ENCODE measurements at regions not wholly inside any gene's neighbourhood (a gene's known extent, or its start where the extent isn't known, plus 50 kb on each side); places are given as distances from the start of the nearest gene placed in this dataset.

DNA sequence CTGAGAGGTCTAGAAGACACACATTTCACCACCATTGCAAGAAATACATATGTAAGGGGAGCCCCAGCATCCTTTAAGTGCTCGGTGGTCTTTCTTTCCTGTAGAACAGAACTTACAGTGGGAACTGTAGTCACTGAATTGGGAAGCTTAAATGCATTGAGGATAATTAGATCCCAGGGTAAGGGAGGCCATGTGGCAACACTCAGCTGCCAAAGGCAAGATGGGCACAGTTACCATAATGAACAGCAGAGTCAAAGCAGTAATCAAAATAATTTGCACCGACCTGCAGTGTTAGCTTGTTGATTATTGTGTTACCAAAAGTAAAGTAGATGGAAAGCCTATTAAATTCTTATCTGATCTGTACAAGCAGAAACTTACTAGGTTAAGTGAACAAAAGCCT, 291.2 kb upstream of the PCDH20 start:
- no peak for FAIRE-seq
- Histone ChIP-seq H3K4me3 (no peak overlapping the region), H3K36me3 (no peaks in the 10 kb centered on the region), H3K4me1 (no peaks in the 10 kb centered on the region), H3K27ac (no peak overlapping the region), H3K9me3 (no peaks in the 10 kb centered on the region), H3K27me3 (no peaks in the 10 kb centered on the region)
- no peak for TF ChIP-seq CTCF (IDR thresholded peaks at IDR 0.05)
- no peak for ATAC-seq
- no peak for DNase-seq
- 49 to 63% methylated on average over 2 of the region's 2 CpGs for WGBS, 2 donors
- intact Hi-C loops (cut with DNase I): no loop called here

DNA sequence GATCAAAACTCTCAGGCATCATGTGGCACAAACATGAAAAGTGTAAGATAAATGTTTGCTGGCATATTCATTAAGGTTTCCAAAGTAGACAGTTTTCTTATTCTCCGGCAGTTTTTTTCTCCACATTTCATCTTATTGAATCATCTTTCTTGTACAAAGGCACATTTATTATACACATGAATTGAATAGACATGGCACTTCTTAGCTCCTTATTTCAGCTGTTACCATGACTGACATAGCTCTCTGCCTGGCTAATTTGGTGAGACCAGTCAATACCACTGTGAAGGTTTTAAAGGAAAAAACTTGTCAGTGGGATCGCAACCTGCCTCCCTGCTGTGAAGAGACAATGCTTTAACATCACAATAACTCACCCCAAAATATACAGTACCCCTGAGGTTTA, 285.0 kb upstream of the PCDH20 start:
- no peaks in the 10 kb centered on the region for H3K4me1 ChIP-seq
- DNase-seq: no peak
- intact Hi-C loops (cut with DNase I): no loop called here
- H3K9me3 ChIP-seq: no peaks in the 10 kb centered on the region
- WGBS, 2 donors: 68 to 84% methylated on average over 2 of the region's 2 CpGs
- H3K27me3 ChIP-seq: no peaks in the 10 kb centered on the region
- no peak for ATAC-seq
- TF ChIP-seq CTCF (IDR thresholded peaks at IDR 0.05): no peak
- FAIRE-seq: no peak
- no peaks in the 10 kb centered on the region for H3K36me3 ChIP-seq
- no peak overlapping the region for H3K4me3 ChIP-seq
- H3K27ac ChIP-seq: no peak overlapping the region

GRCh38 chr13:61700181-61700580, 284.5 kb upstream of the PCDH20 start:
- Histone ChIP-seq H3K9me3 (no peaks in the 10 kb centered on the region), H3K36me3 (no peaks in the 10 kb centered on the region), H3K4me1 (no peaks in the 10 kb centered on the region), H3K27me3 (no peaks in the 10 kb centered on the region), H3K4me3 (no peak overlapping the region), H3K27ac (no peak overlapping the region)
- 58 to 74% methylated on average over 4 of the region's 4 CpGs for WGBS, 2 donors
- intact Hi-C loops (cut with DNase I): no loop called here
- no peak for ATAC-seq
- FAIRE-seq: no peak
- no peak for DNase-seq
- no peak for TF ChIP-seq CTCF (IDR thresholded peaks at IDR 0.05)

DNA sequence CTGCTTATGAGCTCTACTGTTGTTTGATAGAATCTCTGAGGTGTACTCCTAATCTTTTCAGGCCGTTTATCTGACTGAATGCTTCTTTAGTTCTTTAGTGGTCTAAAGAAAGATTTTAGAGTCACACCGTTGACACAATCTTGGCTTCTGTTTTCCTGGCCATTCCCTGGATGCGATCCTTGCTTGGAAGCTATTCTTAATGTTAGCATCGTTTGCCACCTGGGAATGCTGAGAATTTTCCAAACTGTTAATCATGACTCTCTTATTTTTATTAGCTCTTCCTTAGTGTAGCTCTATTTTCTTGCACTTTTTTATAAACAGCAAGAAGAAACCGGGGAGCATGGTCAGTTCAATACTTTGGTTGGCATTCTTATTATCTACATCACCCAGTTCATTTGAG, 281.0 kb upstream of the PCDH20 start:
- 55 to 70% methylated on average over 5 of the region's 5 CpGs for WGBS, 2 donors

DNA sequence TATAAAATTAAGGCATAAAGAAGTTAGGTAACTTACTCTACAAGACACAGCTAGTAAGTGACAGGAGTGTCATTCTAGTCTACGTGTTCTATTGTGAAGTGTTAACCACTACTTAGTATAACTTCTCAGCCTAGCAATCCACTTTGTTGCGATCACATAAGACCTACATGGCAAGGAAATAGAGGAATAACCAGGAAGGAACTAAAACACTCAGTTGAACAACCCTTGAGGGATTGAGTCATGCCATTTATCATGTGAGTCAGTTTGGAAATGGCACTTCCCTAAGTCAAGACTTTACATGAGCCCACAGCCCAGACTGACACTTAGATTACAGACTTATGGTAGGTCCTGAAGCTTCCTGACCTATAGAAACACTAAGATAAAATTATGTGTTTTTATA, 279.5 kb upstream of the PCDH20 start:
- WGBS, 2 donors: 60 to 80% methylated on average over 2 of the region's 2 CpGs
- no peaks in the 10 kb centered on the region for H3K36me3 ChIP-seq
- H3K27me3 ChIP-seq: no peaks in the 10 kb centered on the region
- intact Hi-C loops (cut with DNase I): no loop called here
- no peak overlapping the region for H3K27ac ChIP-seq
- no peaks in the 10 kb centered on the region for H3K4me1 ChIP-seq
- H3K4me3 ChIP-seq: no peak overlapping the region
- no peaks in the 10 kb centered on the region for H3K9me3 ChIP-seq
- no peak for TF ChIP-seq CTCF (IDR thresholded peaks at IDR 0.05)
- no peak for ATAC-seq
- no peak for DNase-seq
- no peak for FAIRE-seq

More for the DNA sequence above, 281.0 kb upstream of the PCDH20 start:
- no peak overlapping the region for H3K27ac ChIP-seq
- ATAC-seq (no peak), DNase-seq (no peak), FAIRE-seq (no peak)
- H3K9me3 ChIP-seq: no peaks in the 10 kb centered on the region
- no peaks in the 10 kb centered on the region for H3K36me3 ChIP-seq
- H3K4me1 ChIP-seq: no peaks in the 10 kb centered on the region
- TF ChIP-seq CTCF (IDR thresholded peaks at IDR 0.05): no peak
- no peak overlapping the region for H3K4me3 ChIP-seq
- intact Hi-C loops (cut with DNase I): no loop called here
- H3K27me3 ChIP-seq: no peaks in the 10 kb centered on the region

All from pancreas (tissue), 10 donors.